ENCODE measurements at regions not wholly inside any gene's neighbourhood (a gene's known extent, or its start where the extent isn't known, plus 50 kb on each side); places are given as distances from the start of the nearest gene placed in this dataset.

DNA sequence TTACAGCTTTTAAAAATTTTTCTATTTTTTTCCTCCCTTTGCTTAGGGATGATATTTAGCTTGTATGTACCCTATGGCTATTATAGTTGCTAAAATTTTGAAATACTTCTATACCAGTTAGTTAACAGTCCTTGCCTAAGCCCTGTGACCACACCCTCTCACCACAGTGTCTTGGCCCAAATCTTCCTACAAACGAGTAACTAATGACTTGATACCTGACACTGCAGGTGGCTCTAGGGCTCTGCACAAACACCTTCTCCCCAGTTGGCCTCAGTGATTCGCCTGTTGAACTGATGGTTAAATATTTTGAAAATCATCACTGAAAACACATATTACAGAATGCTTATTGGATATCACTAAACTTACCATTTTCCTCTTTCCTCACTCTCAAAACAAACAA is 449.6 kb upstream of the CHD1 start:
- TF ChIP-seq CTCF (IDR thresholded peaks at IDR 0.05) (no peak), ZFX (IDR thresholded peaks at IDR 0.05; ENCODE audit: borderline replicate concordance) (no peak)
